Heart right ventricle (tissue), 16 donors: ENCODE measurements at regions not wholly inside any gene's neighbourhood (a gene's known extent, or its start where the extent isn't known, plus 50 kb on each side); places are given as distances from the start of the nearest gene placed in this dataset.

Experiments
- ATAC-seq, 8 donors: fragments of 200-7000 bp; cut with Tn5 transposase; one replicate each; pipeline ENCODE4 v1.9.1; 2020; ENCODE audit warnings: mild to moderate bottlenecking in 8 of 8, moderate library complexity in 8 of 8, moderate number of reproducible peaks in 1 of 8
- DNase-seq, 2 donors: peaks; one replicate each; pipeline ENCODE4 v3.0.0-alpha.2; 2020
- H3K27ac ChIP-seq, 10 donors: fragments of 200-600 bp; sonication (generic) in 2 of 10; one replicate each; pipeline versions ENCODE4 v1.5.0 to v1.8.0; 2020 to 2022; ENCODE audit warnings: mild to moderate bottlenecking in 3 of 10
- H3K27me3 ChIP-seq, 7 donors: fragments of 200-600 bp; one replicate each; pipeline ENCODE4 v1.8.0; 2021 to 2022; ENCODE audit warnings: mild to moderate bottlenecking in 2 of 7
- H3K36me3 ChIP-seq, 9 donors: fragments of 200-600 bp; sonication (generic) in 1 of 9; one replicate each; pipeline versions ENCODE4 v1.5.0 to v1.8.0; 2020 to 2022; ENCODE audit warnings: mild to moderate bottlenecking in 2 of 9
- H3K4me1 ChIP-seq, 9 donors: fragments of 200-600 bp; sonication (generic) in 1 of 9; one replicate each; pipeline versions ENCODE4 v1.5.0 to v1.8.0; 2020 to 2022; ENCODE audit warnings: mild to moderate bottlenecking in 4 of 9
- H3K4me3 ChIP-seq, 10 donors: fragments of 200-600 bp; sonication (generic) in 2 of 10; one replicate each; pipeline versions ENCODE4 v1.5.0 to v1.8.0; 2020 to 2022; ENCODE audit warnings: mild to moderate bottlenecking in 7 of 10, moderate library complexity in 2 of 10
- H3K9me3 ChIP-seq, 11 donors: fragments of 200-600 bp in 10 of 11; sonication (generic) in 2 of 11; one replicate each; pipeline versions ENCODE4 v1.5.0 to v1.8.0; 2013 to 2022; ENCODE audit warnings: mild to moderate bottlenecking in 2 of 11, control low read depth in 1 of 11, moderate library complexity in 1 of 11
- WGBS, 2 donors: extraction: QIAGEN DNeasy Blood & Tissue Kit; methylation state at CpG; one replicate each; pipeline ENCODE4 v1.1.7; 2013; ENCODE audit warnings: inconsistent platforms in 1 of 2; 5-methylcytosine and 5-hydroxymethylcytosine counted together
- intact Hi-C, 10 donors: fragments of 100-400 bp; cut with DNase I; formaldehyde crosslinking; loops; one replicate each; pipeline versions ENCODE4 v1.11.1 to v1.14.2; 2022
- TF ChIP-seq, protein P1 (sequence below), 9 donors: fragments of 200-600 bp; sonication (generic) in 2 of 9; IDR thresholded peaks; one replicate each; pipeline versions ENCODE4 v1.5.0 to v1.8.0; 2021 to 2022; ENCODE audit warnings: antibody characterized with exemption in 9 of 9, mild to moderate bottlenecking in 5 of 9, moderate library complexity in 1 of 9
- donor health status: Arrhythmogenic right ventricular cardiomyopathy.
- donor health status: ischemic (EF 13 %, LVEDD 7.1; RV severe dilation, severe dysfunction).
- donor health status: healthy with polysubstance abuse.
- donor health status: DM: no; HTN: yes; CAD: no.
- donor health status: DM: no; HTN: no; CAD: no.
- donor health status: ischemic (EF 25% LVEDD 6.9; RV normal size, moderate dysfunction).
- donor health status: ischemic (EF 25% LVEDD 5.7; RV mildly dilated, moderate dysfunction).
- donor health status: healthy.
- donor health status: DM: yes; HTN: yes; CAD: no.
- donor health status: Ischemic cardiomyopathy.
- donor health status: ischemic (EF 35%, LVEDD 5.7; RV mildly dilated, moderate dysfunction).
- donor health status: nonischemic (EF 11% LVEDD 7.7; RV severe dilation, severe dysfunction).
- donor health status: DM: yes; HTN: yes; CAD: no.
- donor health status: PGD.
- donor health status: ischemic (EF 29% LVEDD 5.4; RV normal size, mild dysfunction).
- donor health status: nonischemic (EF 23%, LVEDD 6.1; RV moderate dilation, normal function).

DNA sequence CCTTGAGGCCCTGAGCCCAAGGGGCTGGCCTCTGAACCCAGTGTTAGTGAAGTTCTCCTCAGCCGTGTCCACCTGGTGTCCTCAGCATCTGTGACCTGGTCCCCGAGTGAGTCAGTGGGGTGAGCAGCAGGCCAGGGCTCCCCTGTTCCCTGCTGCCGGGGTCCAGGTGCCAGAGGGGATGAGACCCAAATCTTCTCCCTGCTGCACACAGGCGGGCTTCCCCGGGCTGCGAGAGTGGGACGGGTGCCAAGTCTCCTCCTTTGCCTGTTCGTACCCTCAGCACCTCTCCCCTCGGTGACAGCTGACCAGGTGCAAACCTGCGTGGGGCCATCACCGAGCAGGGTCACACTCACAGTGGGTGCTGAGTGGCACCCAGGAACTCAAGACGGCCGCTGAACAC lies 514.5 kb downstream of the TBC1D22A start:
- Histone ChIP-seq H3K4me1 (no peaks in the 10 kb centered on the region), H3K36me3 (no peaks in the 10 kb centered on the region), H3K27me3 (peaks cover 0 to 58% (median 39%) of the 10 kb centered on the region in 7 donors), H3K4me3 (no peak overlapping the region), H3K9me3 (no peaks in the 10 kb centered on the region), H3K27ac (no peak overlapping the region)
- TF ChIP-seq, protein P1, sequence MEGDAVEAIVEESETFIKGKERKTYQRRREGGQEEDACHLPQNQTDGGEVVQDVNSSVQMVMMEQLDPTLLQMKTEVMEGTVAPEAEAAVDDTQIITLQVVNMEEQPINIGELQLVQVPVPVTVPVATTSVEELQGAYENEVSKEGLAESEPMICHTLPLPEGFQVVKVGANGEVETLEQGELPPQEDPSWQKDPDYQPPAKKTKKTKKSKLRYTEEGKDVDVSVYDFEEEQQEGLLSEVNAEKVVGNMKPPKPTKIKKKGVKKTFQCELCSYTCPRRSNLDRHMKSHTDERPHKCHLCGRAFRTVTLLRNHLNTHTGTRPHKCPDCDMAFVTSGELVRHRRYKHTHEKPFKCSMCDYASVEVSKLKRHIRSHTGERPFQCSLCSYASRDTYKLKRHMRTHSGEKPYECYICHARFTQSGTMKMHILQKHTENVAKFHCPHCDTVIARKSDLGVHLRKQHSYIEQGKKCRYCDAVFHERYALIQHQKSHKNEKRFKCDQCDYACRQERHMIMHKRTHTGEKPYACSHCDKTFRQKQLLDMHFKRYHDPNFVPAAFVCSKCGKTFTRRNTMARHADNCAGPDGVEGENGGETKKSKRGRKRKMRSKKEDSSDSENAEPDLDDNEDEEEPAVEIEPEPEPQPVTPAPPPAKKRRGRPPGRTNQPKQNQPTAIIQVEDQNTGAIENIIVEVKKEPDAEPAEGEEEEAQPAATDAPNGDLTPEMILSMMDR (IDR thresholded peaks at IDR 0.05): no peak
- no peak for ATAC-seq
- 84 to 86% methylated on average over 13 of the region's 13 CpGs for WGBS, 2 donors
- no peak for DNase-seq
- intact Hi-C loops: no loop called here

DNA sequence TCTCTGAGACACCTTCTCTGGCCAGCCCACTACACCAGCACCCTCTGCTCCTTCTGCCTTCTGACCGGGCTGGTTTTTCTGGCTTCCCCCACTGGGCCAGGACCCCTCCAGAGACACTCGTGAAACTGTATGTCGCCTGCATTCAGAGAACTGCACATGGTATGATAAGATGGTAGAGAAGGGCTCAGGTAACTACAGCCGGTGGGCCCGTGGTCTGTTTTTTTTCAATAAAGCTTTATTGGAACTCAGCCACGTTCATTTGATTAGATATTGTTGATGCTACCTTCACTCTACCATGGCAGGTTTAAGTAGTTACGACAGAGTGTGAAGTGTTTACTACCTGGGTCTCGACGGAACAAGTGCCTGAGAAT lies 514.0 kb downstream of the TBC1D22A start:
- ATAC-seq: no peak
- WGBS, 2 donors: 77 to 81% methylated on average over 9 of the region's 9 CpGs
- TF ChIP-seq, protein P1 (IDR thresholded peaks at IDR 0.05): no peak
- no peaks in the 10 kb centered on the region for H3K36me3 ChIP-seq
- peaks cover 0 to 56% (median 39%) of the 10 kb centered on the region in 7 donors for H3K27me3 ChIP-seq
- intact Hi-C loops: no loop called here
- DNase-seq: no peak
- no peak overlapping the region for H3K27ac ChIP-seq
- H3K4me1 ChIP-seq: no peaks in the 10 kb centered on the region
- H3K9me3 ChIP-seq: no peaks in the 10 kb centered on the region
- no peak overlapping the region for H3K4me3 ChIP-seq

DNA sequence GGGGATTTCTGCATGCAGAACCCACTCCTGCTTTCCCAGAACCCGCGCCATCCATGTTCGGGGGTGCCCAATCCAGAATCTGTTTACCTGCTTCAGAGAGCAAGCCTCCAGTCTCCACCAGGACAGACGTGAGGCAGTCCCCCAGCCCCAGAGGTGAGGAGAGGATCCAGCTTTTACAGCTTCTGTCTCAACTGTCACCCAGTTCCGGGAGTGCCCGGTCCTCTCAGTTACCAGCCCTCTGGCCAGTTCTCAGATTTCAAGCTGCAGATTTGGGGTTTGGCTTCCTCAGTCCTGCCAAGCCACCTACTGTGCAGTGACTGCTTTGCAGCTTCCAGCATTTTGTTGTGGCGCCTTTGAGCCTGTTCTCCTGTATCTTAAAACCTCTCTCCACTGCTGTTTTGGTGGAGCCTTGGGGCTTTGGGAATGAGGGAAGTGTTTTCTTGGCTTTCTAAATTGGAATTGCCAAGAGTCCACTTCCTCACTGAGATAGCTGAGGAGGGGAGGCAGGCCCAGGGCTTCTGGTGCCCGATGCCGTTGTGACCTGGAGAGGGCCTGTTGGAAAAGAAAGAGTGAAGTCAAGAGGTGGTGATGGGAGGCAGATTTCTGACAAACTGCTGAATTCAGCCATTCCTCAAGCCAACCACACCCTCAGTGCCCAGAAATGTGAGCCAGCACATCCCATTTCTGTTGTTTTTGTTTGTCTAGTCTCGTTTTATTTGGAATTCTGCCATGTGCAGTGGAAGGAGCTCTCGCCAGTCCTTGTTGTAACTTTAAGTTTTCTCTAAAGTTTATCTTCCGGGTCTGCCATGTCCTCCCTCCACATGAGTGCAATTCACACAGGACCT lies 513.4 kb downstream of the TBC1D22A start:
- peak in 1 of 8 donors; percentile 9 for ATAC-seq
- H3K4me1 ChIP-seq: no peaks in the 10 kb centered on the region
- DNase-seq: no peak
- H3K27ac ChIP-seq: no peak overlapping the region
- WGBS, 2 donors: 43 to 46% methylated on average over 12 of the region's 12 CpGs
- no peak overlapping the region for H3K4me3 ChIP-seq
- intact Hi-C loops: loop anchor here in 1 of 10 donors (2.0 kb wide), 1 partner anchor 13 kb away; no protein-coding TSS in a partner anchor
- TF ChIP-seq, protein P1 (IDR thresholded peaks at IDR 0.05): no peak
- peaks cover 0 to 50% (median 34%) of the 10 kb centered on the region in 7 donors for H3K27me3 ChIP-seq
- no peaks in the 10 kb centered on the region for H3K36me3 ChIP-seq
- peaks cover 0 to 6% (median 0%) of the 10 kb centered on the region in 11 donors for H3K9me3 ChIP-seq

DNA sequence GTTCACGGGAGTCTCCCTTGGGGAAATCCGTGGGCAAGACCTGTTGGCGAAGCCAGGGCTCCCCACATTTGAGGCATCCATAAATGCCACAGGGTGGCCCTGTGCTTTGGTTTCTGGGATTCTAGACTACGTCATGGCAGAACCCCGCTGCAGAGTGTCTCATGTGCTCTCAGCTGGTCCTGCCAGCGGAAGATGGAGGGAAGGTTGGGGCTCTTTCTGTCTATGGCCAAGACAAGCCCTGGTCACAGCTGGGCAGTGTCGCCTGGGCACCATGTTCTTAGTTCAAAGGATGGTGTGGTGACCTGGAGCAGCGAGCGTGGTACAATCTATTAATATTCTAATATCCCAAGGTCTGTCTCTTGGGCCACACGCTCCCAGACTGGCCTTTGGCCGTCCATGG lies 511.7 kb downstream of the TBC1D22A start:
- DNase-seq: no peak
- no peak overlapping the region for H3K27ac ChIP-seq
- intact Hi-C loops: loop anchor here in 1 of 10 donors (2.0 kb wide), 1 partner anchor 15 kb away; no protein-coding TSS in a partner anchor
- ATAC-seq: no peak
- no peaks in the 10 kb centered on the region for H3K36me3 ChIP-seq
- 90 to 93% methylated on average over 11 of the region's 11 CpGs for WGBS, 2 donors
- H3K4me1 ChIP-seq: no peaks in the 10 kb centered on the region
- TF ChIP-seq, protein P1 (IDR thresholded peaks at IDR 0.05): no peak
- H3K4me3 ChIP-seq: no peak overlapping the region
- peaks cover 0 to 11% (median 0%) of the 10 kb centered on the region in 11 donors for H3K9me3 ChIP-seq
- H3K27me3 ChIP-seq: peaks cover 0 to 43% (median 29%) of the 10 kb centered on the region in 7 donors
